HFFc6 (cell line): ENCODE measurements at regions not wholly inside any gene's neighbourhood (a gene's known extent, or its start where the extent isn't known, plus 50 kb on each side); places are given as distances from the start of the nearest gene placed in this dataset.

Experiments
- DNase-seq: peaks from one replicate; pipeline ENCODE4 v3.0.0-alpha.2; 2018
- H3K27ac Mint-ChIP-seq: 2 replicates; pipeline ENCODE4 v1.8.0; 2020; ENCODE audit warnings: mild to moderate bottlenecking, mixed read lengths
- H3K27me3 Mint-ChIP-seq: 2 replicates; pipeline ENCODE4 v1.8.0; 2021; ENCODE audit warnings: mild to moderate bottlenecking, moderate library complexity, mixed read lengths; ENCODE audit not compliant: insufficient read depth
- H3K36me3 Mint-ChIP-seq: 2 replicates; pipeline ENCODE4 v1.8.0; 2021; ENCODE audit warnings: low read depth, mixed read lengths
- H3K4me1 Mint-ChIP-seq: 2 replicates; pipeline ENCODE4 v1.8.0; 2020; ENCODE audit warnings: low read depth, mixed read lengths
- H3K4me3 Mint-ChIP-seq: 2 replicates; pipeline ENCODE4 v1.8.0; 2020; ENCODE audit warnings: mild to moderate bottlenecking, moderate library complexity, mixed read lengths
- H3K9me3 Mint-ChIP-seq: 2 replicates; pipeline ENCODE4 v1.8.0; 2020; ENCODE audit warnings: mild to moderate bottlenecking, mixed read lengths
- CTCF ChIP-seq: fragments of 200-600 bp; sonication (generic); IDR thresholded peaks from 2 replicates; pipeline ENCODE4 v1.5.0; 2021; ENCODE audit warnings: antibody characterized with exemption, mild to moderate bottlenecking

- no peak for TF ChIP-seq CTCF
- Mint-ChIP-seq H3K27me3 (peaks cover 22% of the 10 kb centered on the region), H3K9me3 (no peaks in the 10 kb centered on the region), H3K4me1 (no peaks in the 10 kb centered on the region), H3K4me3 (no peak overlapping the region), H3K27ac (no peak overlapping the region), H3K36me3 (no peaks in the 10 kb centered on the region)
- no peak for DNase-seq
These were observed 257.4 kb upstream of the UBASH3B start for GRCh38 chr11:122398167-122398566.

GRCh38 chr11:122395282-122395681 is 260.2 kb upstream of the UBASH3B start:
- Mint-ChIP-seq H3K9me3 (no peaks in the 10 kb centered on the region), H3K27ac (no peak overlapping the region), H3K27me3 (peaks cover 14% of the 10 kb centered on the region), H3K4me1 (no peaks in the 10 kb centered on the region), H3K36me3 (no peaks in the 10 kb centered on the region), H3K4me3 (no peak overlapping the region)
- TF ChIP-seq CTCF: no peak
- no peak for DNase-seq

DNA sequence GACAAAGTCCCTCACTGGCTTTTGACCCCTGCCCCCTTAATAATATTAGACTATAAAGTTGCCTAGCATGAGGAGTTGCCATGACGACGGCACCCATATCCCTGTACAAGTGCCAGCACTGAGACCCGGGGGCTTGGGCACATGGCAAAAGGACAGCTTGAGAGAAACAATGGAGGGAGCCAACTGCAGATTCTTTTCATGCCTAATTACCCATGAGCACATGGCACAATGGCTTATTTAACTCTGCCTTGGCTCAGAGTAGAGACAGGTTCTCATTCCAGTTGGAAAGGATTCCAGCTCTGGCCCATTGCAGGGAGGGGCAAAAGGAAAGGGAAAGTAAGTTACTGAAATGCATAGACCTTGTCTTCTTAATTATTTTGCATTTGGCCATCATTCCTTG is 261.2 kb upstream of the UBASH3B start:
- no peaks in the 10 kb centered on the region for H3K36me3 Mint-ChIP-seq
- TF ChIP-seq CTCF: no peak
- H3K4me1 Mint-ChIP-seq: no peaks in the 10 kb centered on the region
- DNase-seq: no peak
- peaks cover 13% of the 10 kb centered on the region for H3K27me3 Mint-ChIP-seq
- no peaks in the 10 kb centered on the region for H3K9me3 Mint-ChIP-seq
- no peak overlapping the region for H3K4me3 Mint-ChIP-seq
- no peak overlapping the region for H3K27ac Mint-ChIP-seq

- no peak overlapping the region for H3K27ac Mint-ChIP-seq
- H3K27me3 Mint-ChIP-seq: peaks cover 13% of the 10 kb centered on the region
- H3K4me3 Mint-ChIP-seq: no peak overlapping the region
- TF ChIP-seq CTCF: no peak
- no peaks in the 10 kb centered on the region for H3K36me3 Mint-ChIP-seq
- DNase-seq: no peak
- H3K9me3 Mint-ChIP-seq: no peaks in the 10 kb centered on the region
- H3K4me1 Mint-ChIP-seq: no peaks in the 10 kb centered on the region
These were observed 262.2 kb upstream of the UBASH3B start for GRCh38 chr11:122393209-122393860.

DNA sequence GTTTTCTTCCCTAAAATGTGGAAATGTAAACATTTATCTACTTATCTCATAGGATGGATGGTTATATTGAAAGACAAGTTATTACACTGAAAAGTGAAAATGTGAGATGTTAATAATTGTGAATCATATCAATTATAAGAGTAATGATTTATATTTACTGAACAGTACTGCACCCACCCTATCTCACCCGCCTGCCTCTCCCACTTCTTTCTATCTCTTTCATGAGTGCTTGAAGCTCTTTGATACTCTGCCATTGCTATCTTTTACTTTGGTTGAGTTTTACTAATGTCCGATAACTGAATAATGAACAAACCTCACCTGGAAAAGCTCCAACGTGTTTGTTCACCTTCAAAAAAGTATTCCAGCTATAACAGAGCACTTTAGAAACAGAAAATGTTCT is 263.0 kb upstream of the UBASH3B start:
- H3K27me3 Mint-ChIP-seq: peaks cover 11% of the 10 kb centered on the region
- no peaks in the 10 kb centered on the region for H3K4me1 Mint-ChIP-seq
- no peak for TF ChIP-seq CTCF
- no peaks in the 10 kb centered on the region for H3K36me3 Mint-ChIP-seq
- H3K27ac Mint-ChIP-seq: no peak overlapping the region
- no peak overlapping the region for H3K4me3 Mint-ChIP-seq
- no peak for DNase-seq
- H3K9me3 Mint-ChIP-seq: no peaks in the 10 kb centered on the region

DNA sequence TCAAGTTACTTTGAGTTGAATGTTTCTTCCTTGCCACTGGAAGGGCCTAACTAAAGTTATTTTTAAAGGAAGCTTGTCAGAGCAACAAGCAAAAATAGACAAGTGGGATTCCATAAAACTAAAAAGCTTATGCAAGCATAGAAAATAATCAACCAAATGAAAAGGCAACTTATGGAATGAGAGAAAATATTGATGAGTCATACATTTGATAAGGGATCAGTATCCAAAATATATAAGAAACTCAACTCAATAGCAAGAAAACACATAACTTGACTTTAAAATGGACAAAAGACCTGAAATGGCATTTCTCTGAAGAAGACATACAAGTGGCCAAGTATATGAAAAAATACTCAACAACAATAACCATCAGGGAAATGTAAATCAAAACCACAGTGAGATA is 264.5 kb upstream of the UBASH3B start:
- TF ChIP-seq CTCF: no peak
- Mint-ChIP-seq H3K27me3 (peaks cover 11% of the 10 kb centered on the region), H3K4me3 (no peak overlapping the region), H3K27ac (no peak overlapping the region), H3K36me3 (no peaks in the 10 kb centered on the region), H3K4me1 (no peaks in the 10 kb centered on the region), H3K9me3 (no peaks in the 10 kb centered on the region)
- DNase-seq: no peak
